ENCODE measurements at regions not wholly inside any gene's neighbourhood (a gene's known extent, or its start where the extent isn't known, plus 50 kb on each side); places are given as distances from the start of the nearest gene placed in this dataset.

DNA sequence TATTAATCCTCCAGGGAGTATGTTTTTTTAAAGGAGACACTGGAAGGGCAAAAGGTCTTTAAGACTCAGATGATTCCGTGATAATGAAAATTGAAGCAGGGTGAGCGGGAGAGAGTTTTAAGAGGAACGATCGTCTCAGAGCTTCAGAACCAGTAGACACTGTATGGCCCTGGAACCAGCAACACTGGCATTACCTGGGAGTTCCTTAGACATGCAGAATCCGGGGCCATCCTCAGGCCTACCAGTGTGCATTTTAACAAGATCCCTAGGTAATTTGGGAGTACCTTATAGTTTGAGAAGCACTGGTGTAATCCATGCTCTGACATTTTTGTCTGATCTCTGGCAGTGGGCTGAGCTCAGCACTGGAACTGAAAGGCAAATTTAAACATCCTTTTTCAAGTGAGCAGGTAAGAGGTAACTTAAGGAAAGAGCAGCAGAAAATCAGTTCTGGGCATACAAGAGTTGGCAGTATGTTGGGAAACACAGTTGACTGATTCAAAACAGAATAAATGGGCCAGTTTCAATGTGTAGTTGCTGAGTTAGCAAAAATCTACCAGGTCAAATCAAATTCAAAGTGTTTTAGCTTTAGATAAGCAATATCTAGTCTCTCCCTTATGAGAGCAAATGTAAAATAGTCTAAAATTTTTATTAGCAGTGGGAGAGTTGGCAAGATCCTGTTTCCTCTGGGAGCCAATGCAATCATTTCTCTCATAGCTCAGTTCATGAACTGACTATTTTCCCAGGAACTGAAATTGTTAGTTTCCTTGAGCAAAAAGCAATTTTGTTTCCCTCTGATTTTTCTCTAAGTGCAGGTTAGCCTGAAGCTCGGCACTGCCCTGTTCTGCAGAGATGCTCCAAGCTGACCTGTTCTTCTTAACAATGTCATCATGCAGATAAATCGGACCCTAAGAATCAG lies 97.2 kb upstream of the ELMO1 start:
- no peak overlapping the region for H3K27ac ChIP-seq
- intact Hi-C loops (cut with DNase I; ENCODE audit: low total_unique reads): no loop called here
- H3K27me3 ChIP-seq: no peaks in the 10 kb centered on the region
- no peaks in the 10 kb centered on the region for H3K36me3 ChIP-seq
- DNase-seq: no peak
- peaks cover 0 to 9% (median 3%) of the 10 kb centered on the region in 4 donors for H3K4me1 ChIP-seq
- H3K4me3 ChIP-seq: no peak overlapping the region
- H3K9me3 ChIP-seq: no peaks in the 10 kb centered on the region
- TF ChIP-seq, protein P1, sequence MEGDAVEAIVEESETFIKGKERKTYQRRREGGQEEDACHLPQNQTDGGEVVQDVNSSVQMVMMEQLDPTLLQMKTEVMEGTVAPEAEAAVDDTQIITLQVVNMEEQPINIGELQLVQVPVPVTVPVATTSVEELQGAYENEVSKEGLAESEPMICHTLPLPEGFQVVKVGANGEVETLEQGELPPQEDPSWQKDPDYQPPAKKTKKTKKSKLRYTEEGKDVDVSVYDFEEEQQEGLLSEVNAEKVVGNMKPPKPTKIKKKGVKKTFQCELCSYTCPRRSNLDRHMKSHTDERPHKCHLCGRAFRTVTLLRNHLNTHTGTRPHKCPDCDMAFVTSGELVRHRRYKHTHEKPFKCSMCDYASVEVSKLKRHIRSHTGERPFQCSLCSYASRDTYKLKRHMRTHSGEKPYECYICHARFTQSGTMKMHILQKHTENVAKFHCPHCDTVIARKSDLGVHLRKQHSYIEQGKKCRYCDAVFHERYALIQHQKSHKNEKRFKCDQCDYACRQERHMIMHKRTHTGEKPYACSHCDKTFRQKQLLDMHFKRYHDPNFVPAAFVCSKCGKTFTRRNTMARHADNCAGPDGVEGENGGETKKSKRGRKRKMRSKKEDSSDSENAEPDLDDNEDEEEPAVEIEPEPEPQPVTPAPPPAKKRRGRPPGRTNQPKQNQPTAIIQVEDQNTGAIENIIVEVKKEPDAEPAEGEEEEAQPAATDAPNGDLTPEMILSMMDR (IDR thresholded peaks at IDR 0.05): no peak

DNA sequence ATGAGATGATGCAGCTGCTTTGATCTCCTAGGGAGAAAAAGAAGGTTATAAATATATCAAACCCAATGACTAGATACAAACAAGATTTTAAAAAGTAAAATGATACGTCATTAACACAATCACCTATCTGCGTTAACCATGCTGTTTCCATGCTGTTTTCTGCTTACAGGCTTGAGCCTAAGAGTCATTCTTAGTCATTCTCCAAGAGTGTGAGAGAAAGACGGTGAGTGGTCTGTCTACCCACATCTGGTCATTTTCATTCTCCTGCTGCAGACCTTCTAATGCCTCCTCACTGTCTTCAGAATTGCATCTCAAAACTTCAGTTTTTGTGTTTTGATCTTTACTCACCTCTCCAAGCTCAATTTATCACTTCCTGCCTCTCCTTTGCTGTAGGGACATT lies 98.0 kb upstream of the ELMO1 start:
- no peaks in the 10 kb centered on the region for H3K27me3 ChIP-seq
- H3K4me1 ChIP-seq: peaks cover 0 to 9% (median 3%) of the 10 kb centered on the region in 4 donors
- intact Hi-C loops (cut with DNase I; ENCODE audit: low total_unique reads): no loop called here
- no peaks in the 10 kb centered on the region for H3K9me3 ChIP-seq
- no peak overlapping the region for H3K27ac ChIP-seq
- TF ChIP-seq, protein P1 (IDR thresholded peaks at IDR 0.05): no peak
- H3K4me3 ChIP-seq: no peak overlapping the region
- DNase-seq: no peak
- H3K36me3 ChIP-seq: no peaks in the 10 kb centered on the region

DNA sequence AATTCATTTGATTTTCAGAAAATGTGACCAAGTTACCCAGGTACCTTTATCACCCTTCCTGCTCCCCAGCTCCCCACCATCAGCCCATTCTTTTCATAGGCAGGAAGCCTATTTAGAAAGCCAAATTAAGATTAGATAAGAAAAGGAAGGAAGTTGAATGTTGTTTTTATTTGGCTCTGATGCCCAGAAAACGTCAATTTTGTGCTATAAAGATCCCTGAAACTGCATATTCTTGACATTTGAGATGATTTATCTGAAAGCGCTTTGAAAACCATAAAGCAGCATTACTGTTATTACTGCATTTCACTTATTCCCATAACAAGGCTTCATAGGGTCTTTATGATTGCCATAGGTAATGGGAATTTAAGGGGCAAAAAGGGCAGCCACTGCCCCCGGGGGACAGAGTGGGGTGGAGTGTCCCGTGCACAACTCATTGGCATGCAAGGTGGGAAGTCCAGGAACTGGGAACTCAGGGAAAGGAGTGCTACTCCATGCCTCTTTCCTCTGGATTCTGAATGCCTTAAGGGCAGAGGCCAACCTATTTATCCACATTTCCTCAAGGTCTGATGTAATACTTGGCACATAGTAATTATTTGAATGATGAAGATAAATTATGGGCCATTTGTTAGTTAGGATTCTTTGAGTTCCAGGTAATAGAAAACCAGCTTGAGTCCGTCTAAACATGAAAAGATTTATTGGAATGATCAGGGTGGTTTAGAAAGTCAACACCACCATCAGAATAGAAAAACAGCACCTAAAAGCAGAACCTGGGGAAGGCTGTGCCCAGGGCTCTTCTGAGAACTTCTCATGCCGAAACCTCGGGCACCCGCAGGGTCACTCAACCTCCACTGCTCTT lies 100.6 kb upstream of the ELMO1 start:
- no peaks in the 10 kb centered on the region for H3K27me3 ChIP-seq
- DNase-seq: no peak
- TF ChIP-seq, protein P1 (IDR thresholded peaks at IDR 0.05): no peak
- H3K36me3 ChIP-seq: no peaks in the 10 kb centered on the region
- H3K4me3 ChIP-seq: no peak overlapping the region
- peaks cover 0 to 9% (median 3%) of the 10 kb centered on the region in 4 donors for H3K4me1 ChIP-seq
- no peak overlapping the region for H3K27ac ChIP-seq
- no peaks in the 10 kb centered on the region for H3K9me3 ChIP-seq
- intact Hi-C loops (cut with DNase I; ENCODE audit: low total_unique reads): no loop called here

DNA sequence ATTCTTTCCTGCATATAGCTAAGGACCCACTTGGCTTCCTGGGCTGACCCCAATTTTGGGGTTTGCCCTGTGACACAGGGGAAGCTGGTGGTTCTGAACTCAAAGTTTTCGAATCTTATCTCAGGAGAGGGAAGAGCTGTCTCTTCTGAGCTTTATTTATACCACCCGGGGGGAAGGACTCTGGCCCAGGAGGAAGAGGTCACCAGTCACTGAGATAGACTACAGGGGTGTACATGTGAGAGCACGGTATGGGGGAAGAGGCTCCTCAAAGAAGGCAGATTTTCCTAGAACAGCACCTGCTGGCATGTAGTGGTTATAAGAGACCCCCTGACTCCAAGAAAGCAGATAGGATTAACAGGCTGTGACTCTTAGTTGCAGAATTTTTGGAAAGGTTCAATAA lies 101.8 kb upstream of the ELMO1 start:
- Histone ChIP-seq H3K9me3 (peaks cover 0 to 4% (median 3%) of the 10 kb centered on the region in 3 donors), H3K27me3 (no peaks in the 10 kb centered on the region), H3K36me3 (no peaks in the 10 kb centered on the region), H3K4me1 (peaks cover 0 to 9% (median 3%) of the 10 kb centered on the region in 4 donors), H3K4me3 (no peak overlapping the region), H3K27ac (no peak overlapping the region)
- DNase-seq: no peak
- TF ChIP-seq, protein P1 (IDR thresholded peaks at IDR 0.05): no peak
- intact Hi-C loops (cut with DNase I; ENCODE audit: low total_unique reads): no loop called here

DNA sequence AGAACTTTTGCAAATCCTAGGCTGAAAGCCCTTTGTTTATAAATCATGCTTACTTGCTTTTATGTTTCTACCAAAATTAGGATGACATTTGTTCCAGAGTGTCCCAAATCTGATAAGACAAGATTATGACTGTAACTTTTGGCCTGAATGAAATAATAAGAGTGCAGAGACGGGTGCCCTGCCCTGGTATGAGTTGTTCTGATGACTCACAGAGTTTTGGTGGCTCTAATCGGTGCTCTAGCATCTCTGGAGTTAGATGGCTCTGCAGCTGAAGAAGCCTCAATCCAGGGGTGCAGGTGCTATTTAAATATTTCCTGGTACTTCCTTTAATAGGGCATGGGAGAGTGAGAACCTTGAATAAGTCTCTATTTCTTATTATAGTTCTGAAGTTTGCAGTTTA lies 102.2 kb upstream of the ELMO1 start:
- TF ChIP-seq, protein P1 (IDR thresholded peaks at IDR 0.05): no peak
- Histone ChIP-seq H3K36me3 (no peaks in the 10 kb centered on the region), H3K4me1 (peaks cover 0 to 6% (median 3%) of the 10 kb centered on the region in 4 donors), H3K9me3 (peaks cover 0 to 5% (median 4%) of the 10 kb centered on the region in 3 donors), H3K4me3 (no peak overlapping the region), H3K27ac (no peak overlapping the region), H3K27me3 (no peaks in the 10 kb centered on the region)
- intact Hi-C loops (cut with DNase I; ENCODE audit: low total_unique reads): no loop called here
- DNase-seq: no peak
